Peyer's patch (tissue), 4 donors: ENCODE measurements at regions not wholly inside any gene's neighbourhood (a gene's known extent, or its start where the extent isn't known, plus 50 kb on each side); places are given as distances from the start of the nearest gene placed in this dataset.

Experiments
- DNase-seq, 3 donors: peaks; one replicate each; pipeline ENCODE4 v3.0.0-alpha.2; 2017 to 2019
- H3K27ac ChIP-seq, 4 donors: fragments of 200-600 bp; sonication (generic); one replicate each; pipeline ENCODE4 v1.5.1; 2016 to 2019
- H3K27me3 ChIP-seq, 2 donors: fragments of 200-600 bp; sonication (generic); one replicate each; pipeline ENCODE4 v1.5.1; 2019
- H3K36me3 ChIP-seq, 3 donors: fragments of 200-600 bp; sonication (generic); one replicate each; pipeline ENCODE4 v1.5.1; 2016 to 2019
- H3K4me1 ChIP-seq, 4 donors: fragments of 200-600 bp; sonication (generic); one replicate each; pipeline ENCODE4 v1.5.1; 2016 to 2019
- H3K4me3 ChIP-seq, 4 donors: fragments of 200-600 bp; sonication (generic); 1 replicate in 3 of 4; 2 replicates in 1 of 4; pipeline ENCODE4 v1.5.1; 2016 to 2019; ENCODE audit warnings: mild to moderate bottlenecking in 1 of 4
- H3K9me3 ChIP-seq, 4 donors: fragments of 200-600 bp; sonication (generic); one replicate each; pipeline ENCODE4 v1.5.1; 2016 to 2019; ENCODE audit warnings: mild to moderate bottlenecking in 1 of 4
- POLR2A ChIP-seq, 2 donors: fragments of 450-650 bp; IDR thresholded peaks; one replicate each; pipeline ENCODE4 v1.5.1; 2017; ENCODE audit warnings: antibody characterized with exemption in 2 of 2, mild to moderate bottlenecking in 2 of 2, moderate library complexity in 2 of 2
- TF ChIP-seq, protein P1 (sequence below), 6 experiments: fragments of 450-650 bp in 4 of 6; fragments of 200-600 bp in 2 of 6; sonication (generic) in 1 of 6; IDR thresholded peaks; one replicate each; pipeline ENCODE4 v1.5.1; 2017 to 2019; ENCODE audit warnings: antibody characterized with exemption in 6 of 6, mild to moderate bottlenecking in 3 of 6, moderate library complexity in 1 of 6

DNA sequence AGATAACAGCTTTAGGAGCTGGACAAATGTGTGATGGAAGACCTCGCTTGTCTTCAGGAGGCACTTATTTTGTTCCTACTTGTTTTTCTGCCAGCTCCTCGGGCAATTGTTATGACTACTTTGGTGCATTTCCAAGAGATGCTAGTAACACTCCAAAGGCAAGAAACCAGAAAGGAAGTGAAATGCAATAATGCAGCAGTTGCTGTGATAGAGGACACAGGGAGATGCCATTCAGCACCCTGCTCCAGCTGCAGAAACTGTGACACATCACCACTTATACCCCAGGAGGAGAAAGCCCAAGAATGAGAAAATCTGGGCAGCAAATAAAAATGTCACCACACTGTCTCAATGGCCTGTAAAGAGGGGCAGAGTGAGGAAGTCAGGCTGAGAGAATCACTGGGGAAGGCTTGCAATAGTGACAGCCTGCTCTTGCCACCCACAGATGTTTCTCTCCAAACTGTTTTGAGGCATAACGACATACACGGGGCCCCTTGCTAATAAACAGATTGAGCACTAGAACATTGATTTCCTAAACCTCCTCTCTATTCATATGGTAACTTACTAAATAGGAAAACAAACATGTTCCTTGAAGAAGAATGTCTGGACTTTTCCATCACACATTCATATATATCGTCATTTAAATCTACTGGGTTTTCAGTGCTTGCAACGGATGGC lies 195.5 kb upstream of the PRNP start:
- DNase-seq = no peak
- Histone ChIP-seq H3K36me3 (no peaks in the 10 kb centered on the region), H3K9me3 (no peaks in the 10 kb centered on the region), H3K4me3 (no peak overlapping the region), H3K4me1 (no peaks in the 10 kb centered on the region), H3K27me3 (no peaks in the 10 kb centered on the region), H3K27ac (no peak overlapping the region)
- no peak for TF ChIP-seq POLR2A (IDR thresholded peaks at IDR 0.05)
- TF ChIP-seq, protein P1, sequence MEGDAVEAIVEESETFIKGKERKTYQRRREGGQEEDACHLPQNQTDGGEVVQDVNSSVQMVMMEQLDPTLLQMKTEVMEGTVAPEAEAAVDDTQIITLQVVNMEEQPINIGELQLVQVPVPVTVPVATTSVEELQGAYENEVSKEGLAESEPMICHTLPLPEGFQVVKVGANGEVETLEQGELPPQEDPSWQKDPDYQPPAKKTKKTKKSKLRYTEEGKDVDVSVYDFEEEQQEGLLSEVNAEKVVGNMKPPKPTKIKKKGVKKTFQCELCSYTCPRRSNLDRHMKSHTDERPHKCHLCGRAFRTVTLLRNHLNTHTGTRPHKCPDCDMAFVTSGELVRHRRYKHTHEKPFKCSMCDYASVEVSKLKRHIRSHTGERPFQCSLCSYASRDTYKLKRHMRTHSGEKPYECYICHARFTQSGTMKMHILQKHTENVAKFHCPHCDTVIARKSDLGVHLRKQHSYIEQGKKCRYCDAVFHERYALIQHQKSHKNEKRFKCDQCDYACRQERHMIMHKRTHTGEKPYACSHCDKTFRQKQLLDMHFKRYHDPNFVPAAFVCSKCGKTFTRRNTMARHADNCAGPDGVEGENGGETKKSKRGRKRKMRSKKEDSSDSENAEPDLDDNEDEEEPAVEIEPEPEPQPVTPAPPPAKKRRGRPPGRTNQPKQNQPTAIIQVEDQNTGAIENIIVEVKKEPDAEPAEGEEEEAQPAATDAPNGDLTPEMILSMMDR (IDR thresholded peaks at IDR 0.05) = no peak

DNA sequence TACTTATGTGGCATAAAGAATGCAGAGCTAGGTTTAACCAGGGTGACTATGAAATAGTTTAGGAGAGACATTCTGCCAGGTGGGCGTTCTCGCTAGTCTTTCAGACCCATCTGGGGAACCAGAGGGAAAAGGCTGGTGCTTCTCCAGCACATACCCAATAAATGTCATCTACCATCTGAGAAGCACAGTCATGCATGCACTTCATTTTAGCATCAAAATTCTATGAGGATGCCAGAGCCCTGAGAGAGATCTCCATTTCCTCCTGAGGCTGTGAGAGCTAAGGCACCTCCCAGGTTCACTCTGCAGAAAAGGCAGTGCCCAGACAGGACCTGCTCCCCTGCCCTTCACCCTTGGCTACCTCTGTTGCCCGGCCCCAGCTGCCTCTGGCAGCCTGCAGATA lies 196.2 kb upstream of the PRNP start:
- H3K4me1 ChIP-seq = no peaks in the 10 kb centered on the region
- no peaks in the 10 kb centered on the region for H3K36me3 ChIP-seq
- no peaks in the 10 kb centered on the region for H3K27me3 ChIP-seq
- TF ChIP-seq, protein P1 (IDR thresholded peaks at IDR 0.05) = no peak
- no peak for TF ChIP-seq POLR2A (IDR thresholded peaks at IDR 0.05)
- no peak overlapping the region for H3K4me3 ChIP-seq
- H3K27ac ChIP-seq = no peak overlapping the region
- DNase-seq = no peak
- H3K9me3 ChIP-seq = no peaks in the 10 kb centered on the region

DNA sequence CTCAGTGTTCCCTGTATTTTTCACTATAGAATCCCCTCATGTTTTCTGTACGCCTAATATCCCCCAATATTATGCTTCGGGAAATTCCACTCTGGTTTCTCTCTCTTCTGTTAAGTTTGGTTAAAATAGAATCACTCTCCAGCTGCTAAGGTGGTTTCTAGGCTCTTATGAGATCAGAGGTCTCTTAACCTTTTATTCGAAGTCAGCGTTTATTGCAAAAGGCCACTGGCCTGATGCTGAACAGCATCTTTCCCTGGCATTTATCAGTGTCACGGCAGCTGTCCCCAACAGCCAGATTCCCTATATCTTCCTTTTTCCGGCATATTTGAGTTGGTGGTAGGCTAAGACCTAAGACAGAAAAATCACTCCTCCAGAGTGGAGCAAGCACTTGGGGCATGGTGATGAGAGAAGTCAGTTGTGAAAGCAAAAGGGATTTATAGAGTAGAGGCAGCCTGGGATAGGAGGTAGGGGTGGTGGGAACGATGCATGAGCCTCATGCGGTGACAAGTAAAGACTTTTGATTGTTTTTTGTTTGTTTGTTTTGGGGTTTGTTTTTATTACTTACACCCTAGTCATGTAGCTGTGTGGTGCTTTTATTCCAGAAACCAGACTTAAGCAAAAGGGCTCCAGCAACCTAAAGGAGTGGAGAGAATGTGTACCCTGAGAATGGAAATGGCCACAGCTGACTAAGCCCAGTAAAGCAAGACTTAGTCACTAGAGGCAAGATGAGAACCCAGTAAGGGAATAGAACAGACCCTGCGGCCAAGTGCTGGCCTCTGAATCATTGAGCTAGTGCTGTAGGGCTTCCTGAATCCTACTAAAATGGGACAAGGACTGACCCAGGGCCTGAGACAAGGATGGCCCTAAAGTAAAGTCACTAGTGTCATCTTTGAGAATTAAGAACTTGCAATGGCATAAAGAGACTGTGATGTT lies 197.6 kb upstream of the PRNP start:
- H3K9me3 ChIP-seq = no peaks in the 10 kb centered on the region
- H3K27me3 ChIP-seq = no peaks in the 10 kb centered on the region
- no peak for TF ChIP-seq POLR2A (IDR thresholded peaks at IDR 0.05)
- TF ChIP-seq, protein P1 (IDR thresholded peaks at IDR 0.05) = no peak
- H3K27ac ChIP-seq = no peak overlapping the region
- DNase-seq = no peak
- H3K4me3 ChIP-seq = no peak overlapping the region
- no peaks in the 10 kb centered on the region for H3K4me1 ChIP-seq
- no peaks in the 10 kb centered on the region for H3K36me3 ChIP-seq

DNA sequence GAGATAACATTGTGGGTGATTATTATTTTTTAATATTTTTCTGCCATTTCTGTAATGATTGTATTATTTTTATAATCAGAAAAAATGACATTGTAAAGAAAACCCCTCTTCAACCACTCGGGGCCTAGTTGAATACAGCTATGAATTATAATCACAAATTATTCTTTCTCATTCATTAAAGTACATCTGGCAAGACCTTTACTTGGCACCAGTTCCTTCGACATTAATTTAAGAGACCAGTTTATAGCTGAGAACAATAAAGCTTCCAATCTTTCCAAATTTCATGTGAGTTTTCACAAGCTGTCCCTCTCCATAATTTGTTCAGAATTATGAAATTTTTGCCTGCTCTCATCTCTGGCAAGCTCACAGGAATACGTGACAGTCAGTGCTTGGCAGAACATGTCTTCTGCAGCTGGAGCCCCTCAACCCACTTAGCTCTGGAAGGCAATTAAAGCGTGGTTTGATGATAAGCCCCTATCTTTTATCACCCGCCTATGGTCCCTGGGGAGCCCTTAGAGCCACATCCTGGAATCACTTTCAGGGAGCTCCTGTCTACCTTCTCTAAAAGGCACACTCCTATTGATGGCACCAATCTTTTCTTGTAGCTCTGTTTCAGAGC lies 201.8 kb upstream of the PRNP start:
- no peak for DNase-seq
- H3K9me3 ChIP-seq = no peaks in the 10 kb centered on the region
- H3K36me3 ChIP-seq = no peaks in the 10 kb centered on the region
- no peak for TF ChIP-seq POLR2A (IDR thresholded peaks at IDR 0.05)
- TF ChIP-seq, protein P1 (IDR thresholded peaks at IDR 0.05) = no peak
- H3K4me1 ChIP-seq = no peaks in the 10 kb centered on the region
- no peak overlapping the region for H3K27ac ChIP-seq
- no peak overlapping the region for H3K4me3 ChIP-seq
- H3K27me3 ChIP-seq = no peaks in the 10 kb centered on the region

DNA sequence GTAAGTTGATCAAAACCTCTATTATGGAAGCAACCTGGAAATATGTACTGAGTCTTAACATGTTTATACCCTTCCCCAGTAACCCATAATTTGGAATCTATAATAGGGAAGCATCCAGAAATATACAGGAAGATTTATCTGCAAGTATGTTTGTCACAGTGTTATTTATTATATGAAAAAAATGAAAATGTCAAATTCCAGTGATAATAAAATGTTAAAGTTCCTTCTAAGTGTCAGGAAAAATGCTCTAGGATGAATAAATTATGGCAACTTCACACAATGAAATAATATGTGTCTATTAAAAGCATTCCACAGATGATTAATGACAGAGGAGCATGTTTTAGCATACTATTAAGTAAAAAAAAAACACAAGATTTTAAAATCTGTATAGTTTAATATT lies 202.3 kb upstream of the PRNP start:
- H3K36me3 ChIP-seq = no peaks in the 10 kb centered on the region
- H3K4me3 ChIP-seq = no peak overlapping the region
- TF ChIP-seq POLR2A (IDR thresholded peaks at IDR 0.05) = no peak
- TF ChIP-seq, protein P1 (IDR thresholded peaks at IDR 0.05) = no peak
- DNase-seq = no peak
- no peaks in the 10 kb centered on the region for H3K27me3 ChIP-seq
- H3K9me3 ChIP-seq = no peaks in the 10 kb centered on the region
- H3K4me1 ChIP-seq = no peaks in the 10 kb centered on the region
- no peak overlapping the region for H3K27ac ChIP-seq
